Activated CD8-positive, alpha-beta T cell treated with anti-CD3 and anti-CD28 coated beads for 36 hours (primary cell): ENCODE measurements at regions not wholly inside any gene's neighbourhood (a gene's known extent, or its start where the extent isn't known, plus 50 kb on each side); places are given as distances from the start of the nearest gene placed in this dataset.

ENCODE experiments used
- ATAC-seq: fragments of 200-7000 bp; cut with Tn5 transposase; one replicate; pipeline ENCODE4 v1.10.0; 2021; ENCODE audit warnings: mild to moderate bottlenecking, moderate library complexity
- CTCF ChIA-PET: fragments of 350-600 bp; sonication (Branson Sonifier 250); formaldehyde crosslinking; loops from one replicate; lab custom pipeline; 2021; ENCODE audit warnings: antibody characterized with exemption; lab: Charles Lee
- POLR2A ChIA-PET: fragments of 350-600 bp; sonication (Branson Sonifier 250); formaldehyde crosslinking; loops from one replicate; lab custom pipeline; 2021; ENCODE audit warnings: antibody characterized with exemption; lab: Charles Lee
- DNase-seq: peaks from one replicate; pipeline ENCODE4 v3.0.0-alpha.2; 2020
- H3K27ac Mint-ChIP-seq: one replicate; pipeline ENCODE4 v1.8.0; 2021; ENCODE audit warnings: mild to moderate bottlenecking, mixed read lengths
- H3K27me3 Mint-ChIP-seq: one replicate; pipeline ENCODE4 v1.8.0; 2021; ENCODE audit warnings: mixed read lengths
- H3K36me3 Mint-ChIP-seq: one replicate; pipeline ENCODE4 v1.8.0; 2021; ENCODE audit warnings: low read depth, mixed read lengths
- H3K4me1 Mint-ChIP-seq: one replicate; pipeline ENCODE4 v1.8.0; 2021; ENCODE audit warnings: low read depth, mixed read lengths
- H3K4me3 Mint-ChIP-seq: one replicate; pipeline ENCODE4 v1.8.0; 2021; ENCODE audit warnings: mild to moderate bottlenecking, moderate library complexity, mixed read lengths
- H3K9me3 Mint-ChIP-seq: one replicate; pipeline ENCODE4 v1.8.0; 2021; ENCODE audit warnings: mixed read lengths
- CTCF ChIP-seq: fragments of 200-600 bp; IDR thresholded peaks from one replicate; pipeline ENCODE4 v1.8.0; 2022; ENCODE audit warnings: antibody characterized with exemption, mild to moderate bottlenecking
- intact Hi-C: fragments of 100-400 bp; cut with micrococcal nuclease; formaldehyde crosslinking; loops from one replicate; pipeline ENCODE4 v1.10.0; 2022

GRCh38 chr11:115087791-115088190, 409.5 kb downstream of the NXPE2 start:
- DNase-seq (no peak), ATAC-seq (no peak)
- Mint-ChIP-seq H3K9me3 (no peaks in the 10 kb centered on the region), H3K27ac (no peak overlapping the region), H3K27me3 (peaks cover 2% of the 10 kb centered on the region), H3K36me3 (no peaks in the 10 kb centered on the region), H3K4me1 (no peaks in the 10 kb centered on the region), H3K4me3 (no peak overlapping the region)
- ChIA-PET POLR2A (no interaction called here), CTCF (interaction anchor here (1.2 kb wide), 1 partner anchor 16 kb away, joined by 3 read pairs; no protein-coding TSS in a partner anchor)
- intact Hi-C loops = no loop called here
- TF ChIP-seq CTCF = no peak

- CTCF ChIA-PET = no interaction called here
- H3K27me3 Mint-ChIP-seq = no peaks in the 10 kb centered on the region
- DNase-seq = no peak
- H3K36me3 Mint-ChIP-seq = no peaks in the 10 kb centered on the region
- no peaks in the 10 kb centered on the region for H3K4me1 Mint-ChIP-seq
- H3K27ac Mint-ChIP-seq = no peak overlapping the region
- no peak overlapping the region for H3K4me3 Mint-ChIP-seq
- H3K9me3 Mint-ChIP-seq = no peaks in the 10 kb centered on the region
- TF ChIP-seq CTCF = no peak
- intact Hi-C loops = no loop called here
- POLR2A ChIA-PET = no interaction called here
- ATAC-seq = no peak
These were observed 411.7 kb downstream of the CADM1 start for GRCh38 chr11:115092516-115092915.

GRCh38 chr11:115097796-115098408, 406.3 kb downstream of the CADM1 start:
- ChIA-PET POLR2A (no interaction called here), CTCF (no interaction called here)
- Mint-ChIP-seq H3K27me3 (no peaks in the 10 kb centered on the region), H3K4me1 (no peaks in the 10 kb centered on the region), H3K27ac (no peak overlapping the region), H3K9me3 (no peaks in the 10 kb centered on the region), H3K36me3 (no peaks in the 10 kb centered on the region), H3K4me3 (no peak overlapping the region)
- no peak for TF ChIP-seq CTCF
- intact Hi-C loops = no loop called here
- no peak for ATAC-seq
- DNase-seq = no peak

GRCh38 chr11:115100706-115101105, 403.5 kb downstream of the CADM1 start:
- Mint-ChIP-seq H3K36me3 (no peaks in the 10 kb centered on the region), H3K27me3 (no peaks in the 10 kb centered on the region), H3K9me3 (no peaks in the 10 kb centered on the region), H3K4me1 (no peaks in the 10 kb centered on the region), H3K4me3 (no peak overlapping the region), H3K27ac (no peak overlapping the region)
- ATAC-seq (no peak), DNase-seq (no peak)
- POLR2A ChIA-PET = interaction anchor here (0.6 kb wide), 1 partner anchor 955 kb away, joined by 4 read pairs; no protein-coding TSS in a partner anchor
- intact Hi-C loops = no loop called here
- no peak for TF ChIP-seq CTCF
- CTCF ChIA-PET = no interaction called here

GRCh38 chr11:115103921-115104320, 400.3 kb downstream of the CADM1 start:
- ChIA-PET POLR2A (no interaction called here), CTCF (interaction anchor here (1.0 kb wide), 1 partner anchor 29 kb away, joined by 3 read pairs; no protein-coding TSS in a partner anchor)
- Mint-ChIP-seq H3K27ac (no peak overlapping the region), H3K27me3 (no peaks in the 10 kb centered on the region), H3K4me3 (no peak overlapping the region), H3K36me3 (no peaks in the 10 kb centered on the region), H3K4me1 (no peaks in the 10 kb centered on the region), H3K9me3 (no peaks in the 10 kb centered on the region)
- ATAC-seq = no peak
- intact Hi-C loops = no loop called here
- TF ChIP-seq CTCF = no peak
- no peak for DNase-seq
